GM19043 (cell line): ENCODE measurements at regions not wholly inside any gene's neighbourhood (a gene's known extent, or its start where the extent isn't known, plus 50 kb on each side); places are given as distances from the start of the nearest gene placed in this dataset.

Experiments used
- ATAC-seq: cut with Tn5 transposase; IDR thresholded peaks from one replicate; pipeline ENCODE4 v1.9.1; 2021; ENCODE audit warnings: low read depth; ENCODE audit not compliant: unreplicated experiment

GRCh38 chr13:34884366-34884765 lies 57.7 kb upstream of the NBEA start:
- ATAC-seq = no peak

- ATAC-seq = no peak
Measured at GRCh38 chr13:34886121-34886875, 55.8 kb upstream of the NBEA start.

- no peak for ATAC-seq
Measured at GRCh38 chr13:34886987-34887386, 55.1 kb upstream of the NBEA start.
